Inflammatory macrophage treated with lipopolysaccharide for 1 hour (primary cell): ENCODE measurements at regions not wholly inside any gene's neighbourhood (a gene's known extent, or its start where the extent isn't known, plus 50 kb on each side); places are given as distances from the start of the nearest gene placed in this dataset.
"Not testable (repeated sequence)": the region's sequence is repeated elsewhere in the genome, so short reads cannot be mapped to it uniquely, and the experiment has no call there.

Experiments
- DNase-seq, 2 donors: peaks; one replicate each; pipeline ENCODE4 v3.0.0-alpha.2; 2020 to 2022

GRCh38 chr1:4256351-4256750 is 356.3 kb upstream of the C1orf174 start:
- DNase-seq: no peak

DNA sequence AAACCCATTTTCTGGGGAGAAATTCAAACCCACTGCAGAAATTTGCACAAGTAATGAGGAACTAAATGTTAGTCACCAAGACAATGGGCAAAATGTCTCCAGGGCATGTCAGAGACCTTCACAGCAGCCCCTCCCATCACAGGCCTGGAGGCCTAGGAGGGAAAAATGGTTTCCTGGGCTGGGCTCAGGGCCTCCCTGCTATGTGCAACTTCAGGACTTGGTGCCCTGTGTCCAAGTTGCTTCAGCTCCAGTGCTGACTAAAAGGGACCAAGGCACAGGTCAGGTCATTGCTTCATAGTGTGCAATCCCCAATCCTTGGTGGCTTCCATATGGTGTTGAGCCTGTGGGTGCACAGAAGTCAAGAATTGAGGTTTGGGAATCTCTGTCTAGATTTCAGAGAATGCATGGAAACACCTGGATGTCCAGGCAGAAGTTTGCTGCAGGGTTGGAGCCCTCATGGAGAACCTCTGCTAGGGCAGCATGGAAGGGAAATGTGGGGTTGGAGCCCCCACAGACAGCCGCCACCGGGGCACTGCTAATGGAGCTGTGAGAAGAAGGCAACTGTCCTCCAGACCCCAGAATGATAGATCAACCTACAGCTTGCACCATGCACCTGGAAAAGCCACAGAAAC is 358.2 kb upstream of the C1orf174 start:
- DNase-seq: not testable (repeated sequence)

- DNase-seq: no peak
Observed at GRCh38 chr1:4261327-4261726, 361.3 kb upstream of the C1orf174 start.

DNA sequence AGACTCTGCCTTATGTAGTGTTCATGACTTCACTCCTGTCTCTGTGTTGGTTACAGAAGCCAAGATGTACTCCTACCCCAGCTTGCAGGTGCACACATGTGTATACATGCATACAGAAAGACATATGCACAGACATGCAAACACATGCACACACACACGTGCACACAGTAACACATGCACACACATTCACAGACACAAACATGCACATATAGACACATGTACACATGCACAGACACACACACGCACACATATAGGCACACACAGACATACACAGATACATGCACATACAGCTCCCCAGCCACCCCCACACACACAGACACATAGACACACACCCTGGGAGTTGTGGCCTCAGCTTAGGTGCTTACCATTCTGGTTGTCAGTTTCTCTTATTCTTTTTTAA is 362.6 kb upstream of the C1orf174 start:
- DNase-seq: no peak

GRCh38 chr1:4263699-4264098 is 363.6 kb upstream of the C1orf174 start:
- DNase-seq: no peak

DNA sequence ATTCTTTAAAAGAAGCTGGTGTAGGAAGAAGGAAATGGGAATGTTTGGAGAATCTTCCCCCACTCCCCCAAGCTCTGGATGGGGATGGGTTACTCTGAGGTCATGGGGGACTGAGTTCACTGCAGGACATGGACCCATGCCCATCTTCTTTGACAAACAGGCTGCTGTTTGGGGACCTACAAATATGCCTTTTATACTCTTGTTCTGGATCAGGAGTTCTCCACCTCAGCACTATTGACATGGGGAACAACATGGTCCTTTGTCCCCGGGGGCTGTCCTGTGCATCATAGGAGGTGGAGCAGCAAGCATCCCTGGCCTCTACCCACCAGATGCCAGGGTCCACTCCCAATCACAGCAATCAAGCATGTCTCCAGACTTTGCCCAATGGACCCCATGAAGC is 365.8 kb upstream of the C1orf174 start:
- DNase-seq: no peak

- DNase-seq: no peak
Observed at GRCh38 chr1:4267381-4268261, 367.5 kb upstream of the C1orf174 start.

DNA sequence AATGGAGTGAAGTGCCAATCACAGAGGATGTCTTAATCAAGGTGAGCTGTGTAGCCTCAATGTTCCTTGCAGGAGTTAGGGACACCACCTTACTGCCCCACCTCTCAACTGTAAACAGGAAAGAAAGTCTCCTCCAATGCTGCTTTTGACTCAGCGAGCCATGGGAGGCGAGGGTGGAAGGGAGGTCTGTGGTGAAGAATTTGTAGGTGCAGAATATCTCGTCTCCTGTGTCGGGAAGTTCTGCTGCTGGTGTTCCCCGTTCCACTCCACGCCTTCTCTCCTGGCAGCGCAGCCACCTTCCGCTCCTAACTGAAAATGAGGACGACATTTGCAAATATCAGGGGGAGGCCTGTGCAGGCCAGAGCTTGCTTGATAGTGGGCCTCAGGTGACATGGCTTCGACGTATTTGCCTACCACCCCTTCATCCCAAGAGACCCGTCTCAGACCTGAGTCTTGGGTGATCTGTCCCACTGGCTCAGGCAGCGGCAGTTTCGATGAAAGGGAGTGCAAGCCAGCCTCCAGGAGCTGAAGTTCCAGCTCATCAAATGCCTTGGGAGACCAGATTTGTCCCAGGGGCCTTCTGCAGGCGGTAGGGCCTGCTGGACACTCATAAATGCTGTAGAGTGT is 368.3 kb upstream of the C1orf174 start:
- no peak for DNase-seq

GRCh38 chr1:4268889-4269284 is 368.8 kb upstream of the C1orf174 start:
- no peak for DNase-seq

GRCh38 chr1:4269330-4269729 is 369.3 kb upstream of the C1orf174 start:
- no peak for DNase-seq

DNA sequence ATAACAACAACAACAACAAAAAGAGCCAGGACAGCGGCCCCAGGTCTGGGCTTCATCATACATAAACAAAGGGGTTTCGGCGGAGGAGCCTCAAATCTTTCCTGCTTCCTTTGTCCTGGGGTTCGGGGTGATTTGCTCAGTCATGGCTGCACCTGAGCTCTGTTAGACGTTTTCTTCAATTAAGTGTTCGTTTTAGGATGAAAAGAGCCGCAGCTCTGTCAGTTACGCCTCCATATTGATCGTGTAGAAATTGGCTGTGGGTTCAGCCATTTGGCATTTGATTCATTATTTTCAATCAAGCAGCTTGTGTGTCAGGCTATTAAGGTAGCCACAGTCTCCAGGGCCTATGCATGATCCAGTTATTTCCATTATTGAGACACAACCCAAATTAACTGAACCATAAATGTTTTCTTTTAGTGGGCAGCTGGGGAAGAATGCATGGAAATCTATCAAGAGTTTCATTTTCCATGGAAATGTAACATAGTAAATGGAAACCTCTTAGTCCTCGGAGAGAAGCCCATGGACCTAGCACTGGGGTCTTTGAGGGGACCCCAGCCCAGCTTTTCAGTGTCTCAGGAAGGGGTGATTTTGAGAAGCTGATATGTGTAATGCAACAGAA is 370.0 kb upstream of the C1orf174 start:
- DNase-seq: no peak

DNA sequence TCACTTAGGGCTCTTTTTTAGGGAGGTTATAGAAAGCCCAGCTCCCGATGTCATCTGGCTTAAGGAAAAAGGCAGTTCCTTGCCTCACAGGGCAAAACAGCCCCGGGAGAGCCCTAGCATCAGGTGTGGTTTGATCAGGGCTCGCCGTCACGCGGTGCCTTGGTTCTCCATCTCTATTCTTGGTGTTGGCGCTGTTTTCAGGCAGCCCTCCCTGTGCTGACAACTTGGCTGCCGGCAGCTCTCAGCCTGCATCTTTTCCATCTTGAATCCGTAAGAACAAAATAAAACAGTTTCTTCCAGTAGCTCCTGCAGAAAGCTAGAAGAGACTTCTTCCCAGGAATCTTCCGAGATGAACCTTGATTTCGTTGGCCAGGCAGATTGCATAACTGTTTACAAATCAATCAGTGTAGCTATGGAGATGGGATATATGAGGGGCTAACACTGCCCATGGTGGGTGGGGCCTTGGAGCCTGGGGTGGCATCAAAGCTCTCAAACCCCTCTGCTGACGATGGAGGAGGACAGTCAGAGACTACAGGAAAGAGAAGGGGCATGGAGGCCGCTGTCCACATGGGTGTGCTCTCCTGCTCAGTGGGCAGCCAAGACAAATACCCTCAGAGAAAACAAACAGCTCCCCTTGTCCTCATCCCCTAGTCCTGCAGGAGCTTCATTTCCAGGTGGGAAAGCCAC is 370.7 kb upstream of the C1orf174 start:
- DNase-seq: no peak

DNA sequence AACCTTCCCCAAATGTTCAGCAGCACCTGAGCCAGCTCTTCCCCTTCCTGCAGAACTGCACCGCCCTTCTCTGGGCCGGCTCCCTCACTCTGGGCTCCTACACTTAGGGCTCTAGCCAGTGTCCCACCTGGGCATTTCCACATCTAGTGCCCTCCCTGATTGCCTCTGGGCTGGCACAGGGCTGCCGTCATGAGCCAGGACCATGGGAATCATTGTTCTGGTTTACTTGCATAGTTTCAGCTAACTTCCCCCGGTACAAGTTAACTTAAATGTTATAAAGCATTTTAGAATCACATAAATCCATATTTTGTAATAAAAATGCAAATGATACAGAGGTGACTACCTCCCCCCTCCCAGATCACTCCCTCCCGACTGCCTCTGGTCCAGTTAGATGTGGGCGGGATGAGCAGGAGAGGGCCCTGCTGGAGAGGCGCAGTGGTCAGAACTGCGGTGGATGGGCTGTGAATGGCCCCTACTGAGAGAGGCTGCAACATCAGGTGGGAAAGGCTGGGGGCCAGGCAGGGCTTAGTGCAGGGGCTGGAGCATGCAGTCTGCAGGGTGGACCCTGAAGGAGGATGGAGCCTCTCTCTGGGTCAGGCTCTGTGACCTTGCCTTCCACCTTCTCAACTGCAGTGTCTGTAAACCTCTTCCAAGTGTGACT is 371.4 kb upstream of the C1orf174 start:
- no peak for DNase-seq

DNA sequence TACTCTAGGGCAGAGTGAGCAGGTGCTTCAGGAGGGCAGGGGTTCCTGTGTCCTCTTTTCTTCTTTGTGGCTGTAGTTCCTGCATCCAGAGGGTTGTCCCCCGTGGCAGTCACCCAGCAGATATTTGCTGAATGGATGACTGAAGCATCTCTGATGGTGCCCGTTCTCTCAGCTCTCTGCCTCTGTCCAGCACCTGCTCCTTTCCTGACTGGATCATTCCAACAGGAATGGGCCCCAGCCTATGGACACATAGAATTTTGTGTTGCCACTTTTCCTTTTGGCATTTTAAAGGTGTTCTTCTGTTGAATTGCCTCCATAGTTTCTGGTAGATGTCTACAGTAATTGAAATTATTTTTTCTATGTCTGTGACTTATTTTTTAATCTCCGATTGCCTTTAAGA is 372.5 kb upstream of the C1orf174 start:
- DNase-seq: no peak

DNA sequence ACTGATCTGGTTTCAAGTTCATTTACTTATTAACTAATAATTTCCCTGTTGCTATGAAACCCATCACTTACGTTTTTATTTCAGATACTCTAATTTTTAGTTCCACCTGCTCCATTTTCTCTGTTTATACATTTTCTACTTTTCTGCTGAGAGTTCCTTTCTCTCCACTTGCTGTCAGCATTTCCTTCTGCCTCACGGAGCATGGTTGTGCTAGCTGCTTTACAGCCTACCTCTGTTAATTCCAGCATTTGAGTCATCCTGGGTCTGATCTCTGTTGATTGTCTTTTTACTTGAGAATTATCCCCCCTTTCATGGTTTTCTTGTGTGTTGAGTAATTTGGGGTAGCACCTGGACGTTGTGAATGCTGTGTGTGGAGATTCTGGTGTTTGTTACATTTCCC is 373.2 kb upstream of the C1orf174 start:
- DNase-seq: no peak

DNA sequence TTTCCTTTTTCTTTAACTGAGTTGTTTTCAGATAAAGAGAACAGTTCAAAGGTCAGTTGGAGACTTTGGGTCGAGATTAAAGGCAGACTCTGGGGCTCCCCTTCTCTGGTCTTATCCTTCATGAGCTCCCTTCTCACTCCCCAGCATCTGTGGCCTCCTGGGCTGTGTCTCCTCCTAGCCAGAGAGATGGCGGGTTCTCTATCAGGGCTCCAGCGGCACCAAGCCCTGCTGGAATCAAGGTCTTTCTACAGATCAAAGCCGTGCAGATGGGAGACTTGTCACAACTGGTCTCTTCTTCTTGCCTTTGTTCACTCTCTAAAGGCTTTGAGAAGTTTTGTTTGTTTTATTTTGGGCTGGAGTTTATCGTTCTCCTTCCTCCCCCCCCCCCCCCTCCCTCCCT is 373.7 kb upstream of the C1orf174 start:
- no peak for DNase-seq

GRCh38 chr1:4275083-4275482 is 375.0 kb upstream of the C1orf174 start:
- DNase-seq: no peak

- DNase-seq: no peak
Observed at GRCh38 chr1:4276238-4276637, 376.2 kb upstream of the C1orf174 start.

- DNase-seq: no peak
Observed at GRCh38 chr1:4277598-4277997, 376.8 kb upstream of the AJAP1 start.

- DNase-seq: no peak
Observed at GRCh38 chr1:4284976-4285375, 369.4 kb upstream of the AJAP1 start.

DNA sequence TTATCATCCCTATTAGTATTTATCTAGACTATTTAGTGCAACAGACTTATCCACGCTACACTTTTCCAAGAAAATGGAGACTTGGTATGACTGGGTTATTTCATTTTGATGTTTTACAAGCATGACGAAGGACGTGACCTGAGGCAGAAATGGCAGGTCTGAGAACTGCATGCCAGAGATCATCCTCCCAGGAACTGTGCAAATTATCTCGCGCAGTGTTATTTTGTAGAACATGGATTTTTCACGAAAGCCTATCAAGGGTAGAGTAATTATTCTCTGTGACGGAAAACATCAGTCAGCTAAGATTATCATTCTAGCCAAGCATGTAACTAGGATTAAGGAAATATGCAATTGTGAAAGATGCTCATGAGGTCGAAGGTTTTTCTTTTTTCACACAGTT is 361.5 kb upstream of the AJAP1 start:
- DNase-seq: no peak

DNA sequence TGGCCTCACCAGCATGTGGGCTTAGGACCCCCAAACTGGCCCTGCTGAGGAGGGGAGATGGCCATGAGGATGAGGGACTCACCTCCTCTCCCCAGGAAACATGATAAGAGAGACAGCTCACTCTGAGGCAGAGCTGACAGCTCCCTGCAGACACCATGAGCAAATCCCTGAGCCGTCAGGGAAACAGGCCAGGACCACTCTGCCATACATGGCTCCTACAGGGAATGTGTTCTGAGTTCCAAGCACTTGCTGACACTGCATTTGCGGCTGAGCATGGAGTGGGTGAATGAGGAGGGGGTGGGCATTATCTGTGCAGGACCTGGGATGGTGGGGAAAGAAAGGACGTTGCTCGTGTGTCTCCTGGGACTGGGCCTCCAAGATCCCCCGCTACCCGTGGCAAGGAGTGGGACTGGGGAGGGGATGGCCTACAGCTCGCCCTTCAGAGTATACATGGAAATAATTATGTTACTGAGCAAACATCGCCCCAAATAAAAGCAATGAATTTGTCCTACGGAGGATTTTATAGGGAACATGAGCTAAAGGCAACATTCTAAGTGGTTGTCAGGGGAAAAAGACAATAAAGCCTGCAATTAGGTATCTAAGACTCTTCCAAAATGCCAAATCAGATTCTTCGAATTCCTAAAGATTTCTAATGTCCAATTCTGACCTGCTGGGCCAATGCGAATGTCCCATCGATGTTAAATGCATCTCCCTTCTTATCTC is 355.9 kb upstream of the AJAP1 start:
- no peak for DNase-seq
